Cardiac fibroblast (primary cell): ENCODE measurements at regions not wholly inside any gene's neighbourhood (a gene's known extent, or its start where the extent isn't known, plus 50 kb on each side); places are given as distances from the start of the nearest gene placed in this dataset.

Experiments
- DNase-seq, 2 donors: peaks; one replicate each; pipeline versions ENCODE4 v3.0.0 to v3.0.0-alpha.2; 2010; ENCODE audit warnings: low read depth in 2 of 2
- H3K4me3 ChIP-seq, 2 donors: replicated peaks in 1 of 2; 1 replicate in 1 of 2; 2 replicates in 1 of 2; pipeline ENCODE4 v1.5.1; 2011; ENCODE audit warnings: low read depth in 2 of 2, low read length in 2 of 2, mild to moderate bottlenecking in 2 of 2, moderate library complexity in 1 of 2
- CTCF ChIP-seq: IDR thresholded peaks from one replicate; pipeline ENCODE4 v1.5.1; 2011; ENCODE audit warnings: low read depth, mild to moderate bottlenecking, low read length, inconsistent platforms

- no peak overlapping the region for H3K4me3 ChIP-seq
- DNase-seq, result no peak
- TF ChIP-seq CTCF, result no peak
These were observed 1419.6 kb downstream of the TBC1D22A start for GRCh38 chr22:48182031-48182430.

GRCh38 chr22:48181263-48181955, 1419.0 kb downstream of the TBC1D22A start:
- H3K4me3 ChIP-seq, result no peak overlapping the region
- DNase-seq, result no peak
- TF ChIP-seq CTCF, result no peak

GRCh38 chr22:48180631-48181030, 1418.2 kb downstream of the TBC1D22A start:
- no peak for TF ChIP-seq CTCF
- no peak overlapping the region for H3K4me3 ChIP-seq
- DNase-seq, result no peak

- H3K4me3 ChIP-seq, result no peak overlapping the region
- no peak for TF ChIP-seq CTCF
- no peak for DNase-seq
These were observed 1417.4 kb downstream of the TBC1D22A start for GRCh38 chr22:48179571-48180546.

GRCh38 chr22:48178536-48178935, 1416.1 kb downstream of the TBC1D22A start:
- no peak for DNase-seq
- H3K4me3 ChIP-seq, result no peak overlapping the region
- no peak for TF ChIP-seq CTCF

GRCh38 chr22:48177631-48178030, 1415.2 kb downstream of the TBC1D22A start:
- H3K4me3 ChIP-seq, result no peak overlapping the region
- TF ChIP-seq CTCF, result no peak
- no peak for DNase-seq
